GM12878 (cell line): ENCODE measurements at regions not wholly inside any gene's neighbourhood (a gene's known extent, or its start where the extent isn't known, plus 50 kb on each side); places are given as distances from the start of the nearest gene placed in this dataset. TPM values are rescaled to one million over a fixed set of nuclear protein-coding genes. Genes with fewer than 3 reads are reported as not detected.

Experiments used
- ATAC-seq: fragments of 200-7000 bp; cut with Tn5 transposase; 3 replicates; pipeline ENCODE4 v1.9.1; 2020; ENCODE audit warnings: mild to moderate bottlenecking, moderate library complexity
- BruUV-seq: library from RNA; stranded (reverse); fragments of 400-500 nt; replicated peaks from 2 replicates; lab custom pipeline; 2021; lab: Mats Ljungman, UMichigan
- CTCF ChIA-PET: fragments of 300-600 bp; sonication (Branson Sonifier 250); formaldehyde crosslinking; extraction: SDS; loops from one replicate; lab custom pipeline; 2021; ENCODE audit warnings: inconsistent platforms; lab: Yijun Ruan, JAX
- POLR2A ChIA-PET: fragments of 350-600 bp; formaldehyde crosslinking; extraction: SDS; loops from one replicate; lab custom pipeline; 2021; ENCODE audit warnings: inconsistent platforms; lab: Charles Lee
- RAD21 ChIA-PET: fragments of 300-600 bp; sonication (Branson Sonifier 250); formaldehyde crosslinking; loops from one replicate; lab custom pipeline; 2023; ENCODE audit warnings: antibody characterized with exemption; ENCODE audit not compliant: unreplicated experiment; lab: Charles Lee
- SMC1A ChIA-PET: fragments of 300-600 bp; sonication (Branson Sonifier 250); formaldehyde crosslinking; loops from one replicate; lab custom pipeline; 2023; ENCODE audit not compliant: unreplicated experiment, uncharacterized antibody; lab: Charles Lee
- DNase-seq: peaks from one replicate; pipeline ENCODE4 v3.0.0-alpha.2; 2011; ENCODE audit warnings: low read depth, low spot score
- FAIRE-seq: peaks from 3 replicates; lab custom pipeline; 2011; peaks lifted over from hg19 to GRCh38; lab: Jason Lieb, UNC
- H2AFZ ChIP-seq: 2 replicates; pipeline ENCODE4 v1.6.0; 2011; ENCODE audit warnings: low read depth, low read length, control low read depth; ENCODE audit not compliant: control insufficient read depth
- H3K27ac ChIP-seq: 2 replicates; pipeline ENCODE4 v1.5.1; 2011; ENCODE audit warnings: control low read depth; ENCODE audit not compliant: control insufficient read depth, insufficient read depth
- H3K27me3 ChIP-seq, 2 experiments: replicated peaks in 1 of 2; 2 replicates each; pipeline versions ENCODE4 v1.6.0 to v1.6.1; 2011; ENCODE audit warnings: low read length in 1 of 2; ENCODE audit not compliant: control insufficient read depth in 2 of 2, insufficient read depth in 2 of 2
- H3K36me3 ChIP-seq, 2 experiments: 2 replicates each; pipeline ENCODE4 v1.5.1; 2011; ENCODE audit warnings: low read length in 1 of 2; ENCODE audit not compliant: control insufficient read depth in 2 of 2, insufficient read depth in 2 of 2
- H3K4me1 ChIP-seq: 2 replicates; pipeline ENCODE4 v1.6.1; 2011; ENCODE audit warnings: mild to moderate bottlenecking, low read length, moderate library complexity, mixed read lengths; ENCODE audit not compliant: control insufficient read depth, insufficient read depth
- H3K4me2 ChIP-seq: 2 replicates; pipeline ENCODE4 v1.6.0; 2011; ENCODE audit warnings: control low read depth; ENCODE audit not compliant: control insufficient read depth, insufficient read depth
- H3K4me3 ChIP-seq: fragments of 200-600 bp; sonication (generic); 2 replicates; pipeline ENCODE4 v1.5.1; 2016
- H3K79me2 ChIP-seq: 2 replicates; pipeline ENCODE4 v1.6.0; 2011; ENCODE audit warnings: low read length; ENCODE audit not compliant: control insufficient read depth, insufficient read depth
- H3K9ac ChIP-seq: 2 replicates; pipeline ENCODE4 v1.8.0; 2011; ENCODE audit warnings: low read length, control low read depth, mixed read lengths; ENCODE audit not compliant: control insufficient read depth, insufficient read depth
- H3K9me3 ChIP-seq: replicated peaks from 3 replicates; pipeline ENCODE4 v1.5.1; 2011; ENCODE audit warnings: mild to moderate bottlenecking, low read length; ENCODE audit not compliant: control insufficient read depth, insufficient read depth
- H4K20me1 ChIP-seq: 2 replicates; pipeline ENCODE4 v1.6.0; 2011; ENCODE audit not compliant: control insufficient read depth, insufficient read depth
- BRCA1 ChIP-seq: IDR thresholded peaks from 2 replicates; pipeline ENCODE4 v1.6.1; 2011; ENCODE audit warnings: low read depth, low read length, improper control_type of control experiment
- CBX5 ChIP-seq: sonication (generic); IDR thresholded peaks from 2 replicates; pipeline ENCODE4 v1.6.1; 2016; ENCODE audit warnings: low read depth, moderate library complexity, mild to moderate bottlenecking, inconsistent platforms
- CEBPB ChIP-seq, 2 experiments: fragments of 150-350 bp in 1 of 2; IDR thresholded peaks; 2 replicates each; pipeline ENCODE4 v1.6.1; 2012 to 2014; ENCODE audit warnings: low read depth in 2 of 2, low read length in 2 of 2, borderline replicate concordance in 1 of 2, inconsistent platforms in 1 of 2
- CHD1 ChIP-seq: IDR thresholded peaks from 2 replicates; pipeline ENCODE4 v1.6.1; 2012; ENCODE audit warnings: low read depth, low read length, improper control_type of control experiment
- CHD4 ChIP-seq: fragments of 200-600 bp; sonication (generic); IDR thresholded peaks from 2 replicates; pipeline ENCODE4 v1.6.1; 2016; ENCODE audit warnings: mild to moderate bottlenecking
- CREB1 ChIP-seq: IDR thresholded peaks from 2 replicates; pipeline ENCODE4 v1.6.1; 2012; ENCODE audit warnings: low read depth, mild to moderate bottlenecking, inconsistent platforms
- IKZF2 ChIP-seq, 2 experiments: fragments of 450-650 bp; IDR thresholded peaks; 2 replicates each; pipeline ENCODE4 v1.6.1; 2017; ENCODE audit warnings: mild to moderate bottlenecking in 2 of 2, moderate library complexity in 2 of 2
- MTA3 ChIP-seq: IDR thresholded peaks from 2 replicates; pipeline ENCODE4 v1.6.1; 2012; ENCODE audit warnings: low read length, inconsistent platforms, borderline replicate concordance
- MXI1 ChIP-seq: fragments of 150-350 bp; IDR thresholded peaks from 2 replicates; pipeline ENCODE4 v1.6.1; 2011; ENCODE audit warnings: low read depth, mild to moderate bottlenecking, inconsistent platforms, low read length, improper control_type of control experiment
- NRF1 ChIP-seq: conservative IDR thresholded peaks from 2 replicates; pipeline ENCODE4 v1.6.1; 2011; ENCODE audit warnings: mild to moderate bottlenecking, low read depth, low read length, improper control_type of control experiment
- STAT3 ChIP-seq: IDR thresholded peaks from 2 replicates; pipeline ENCODE4 v1.6.1; 2011; ENCODE audit warnings: low read depth, low read length, improper control_type of control experiment
- WGBS: methylation state at CpG from one replicate; pipeline ENCODE4 v1.1.6; 2016; ENCODE audit warnings: low lambda C conversion rate; ENCODE audit not compliant: insufficient replicate concordance, insufficient coverage; ENCODE audit errors: missing lambda C conversion rate; 5-methylcytosine and 5-hydroxymethylcytosine counted together
- in situ Hi-C: fragments of 300-500 bp; cut with MboI; formaldehyde crosslinking; loops from 9 replicates; pipeline ENCODE4 v1.14.3; 2018; ENCODE audit warnings: mixed read lengths
- intact Hi-C: fragments of 100-400 bp; cut with micrococcal nuclease; formaldehyde crosslinking; loops from one replicate; pipeline ENCODE4 v1.14.2; 2022; ENCODE audit not compliant: unreplicated experiment
- small RNA-seq: library from RNA; depleted of rRNA; stranded (forward); fragments of <200 nt; gene quantifications from one replicate; pipeline ENCODE3, GENCODE V24; 2014
- TF ChIP-seq, protein P1 (sequence below): IDR thresholded peaks from 2 replicates; pipeline ENCODE4 v1.6.1; 2012; ENCODE audit warnings: low read length, inconsistent platforms

- DNase-seq = no peak
- Histone ChIP-seq H3K27me3 (no peaks in the 10 kb centered on the region), H3K9ac (no peak overlapping the region), H3K36me3 (no peaks in the 10 kb centered on the region), H3K79me2 (no peaks in the 10 kb centered on the region), H2AFZ (no peak overlapping the region)
- intact Hi-C loops = no loop called here
- RAD21 ChIA-PET = no interaction called here
- TF ChIP-seq IKZF2 (IDR thresholded peaks at IDR 0.05) (no peak), NRF1 (no peak), MXI1 (no peak), STAT3 (no peak), BRCA1 (no peak), CREB1 (no peak), CBX5 (no peak), MTA3 (no peak), CHD4 (no peak), CHD1 (no peak), CEBPB (IDR thresholded peaks at IDR 0.05; ENCODE audit: borderline replicate concordance in 1 of 2, low read depth in 2 of 2, low read length in 2 of 2) (no peak)
- TF ChIP-seq, protein P1, sequence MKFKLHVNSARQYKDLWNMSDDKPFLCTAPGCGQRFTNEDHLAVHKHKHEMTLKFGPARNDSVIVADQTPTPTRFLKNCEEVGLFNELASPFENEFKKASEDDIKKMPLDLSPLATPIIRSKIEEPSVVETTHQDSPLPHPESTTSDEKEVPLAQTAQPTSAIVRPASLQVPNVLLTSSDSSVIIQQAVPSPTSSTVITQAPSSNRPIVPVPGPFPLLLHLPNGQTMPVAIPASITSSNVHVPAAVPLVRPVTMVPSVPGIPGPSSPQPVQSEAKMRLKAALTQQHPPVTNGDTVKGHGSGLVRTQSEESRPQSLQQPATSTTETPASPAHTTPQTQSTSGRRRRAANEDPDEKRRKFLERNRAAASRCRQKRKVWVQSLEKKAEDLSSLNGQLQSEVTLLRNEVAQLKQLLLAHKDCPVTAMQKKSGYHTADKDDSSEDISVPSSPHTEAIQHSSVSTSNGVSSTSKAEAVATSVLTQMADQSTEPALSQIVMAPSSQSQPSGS = no peak
- TF ChIP-seq, all 136 proteins: peak for 0
- no TSS peak for BruUV-seq
- no peak overlapping the region for H3K27ac ChIP-seq
- no peak overlapping the region for H3K4me2 ChIP-seq
- ChIA-PET SMC1A (interaction anchor here (0.6 to 1.6 kb wide), 2 partner anchors 17 to 167 kb away, joined by 3 to 4 read pairs; no protein-coding TSS in a partner anchor), CTCF (interaction anchor here (0.6 to 2.1 kb wide), 3 partner anchors 8 to 167 kb away, joined by 3 to 6 read pairs (median 4); no protein-coding TSS in a partner anchor), POLR2A (interaction anchor here (0.5 kb wide), 1 partner anchor 188 kb away, joined by 3 read pairs; no protein-coding TSS in a partner anchor)
- no peaks in the 10 kb centered on the region for H3K9me3 ChIP-seq
- H4K20me1 ChIP-seq = no peaks in the 10 kb centered on the region
- H3K4me1 ChIP-seq = peaks cover 3% of the 10 kb centered on the region; the same call in 1 of the 2 replicates
- H3K4me3 ChIP-seq = no peak overlapping the region
- no peak for FAIRE-seq
- ATAC-seq = no peak
- in situ Hi-C loops = no loop called here
- WGBS = 78% methylated on average over 5 of the region's 5 CpGs
These were observed 49.8 kb upstream of the RAP1B start for GRCh38 chr12:68560851-68561422.

Small RNA genes in the stretch of these regions (small RNA-seq; reads per million reads assigned to genes)
- not detected for gene AC008033.2
